SK-N-MC (cell line): ENCODE measurements at regions not wholly inside any gene's neighbourhood (a gene's known extent, or its start where the extent isn't known, plus 50 kb on each side); places are given as distances from the start of the nearest gene placed in this dataset.

Experiments used
- DNase-seq: peaks from one replicate; pipeline ENCODE4 v3.0.0-alpha.2; 2011; ENCODE audit warnings: low read depth, low spot score
- H3K27ac ChIP-seq: fragments of 200-600 bp; sonication (generic); 2 replicates; pipeline ENCODE4 v1.5.1; 2016; ENCODE audit warnings: mixed run types
- H3K36me3 ChIP-seq: fragments of 200-600 bp; sonication (generic); 2 replicates; pipeline ENCODE4 v1.6.1; 2017; ENCODE audit warnings: antibody characterized with exemption, low read length, mixed read lengths; ENCODE audit not compliant: insufficient read depth
- H3K4me3 ChIP-seq: fragments of 200-600 bp; sonication (generic); 2 replicates; pipeline ENCODE4 v1.5.1; 2016
- H3K9ac ChIP-seq: fragments of 200-600 bp; sonication (generic); 2 replicates; pipeline ENCODE4 v1.8.0; 2017; ENCODE audit warnings: mixed run types, mixed read lengths; ENCODE audit not compliant: insufficient read length
- H3K9me3 ChIP-seq: fragments of 200-600 bp; sonication (generic); 2 replicates; pipeline ENCODE4 v1.6.1; 2017; ENCODE audit warnings: low read depth, mild to moderate bottlenecking, antibody characterized with exemption, low read length, moderate library complexity, mixed read lengths
- EZH2 ChIP-seq: fragments of 200-600 bp; sonication (generic); IDR thresholded peaks from one replicate; pipeline ENCODE4 v1.6.1; 2017; ENCODE audit warnings: antibody characterized with exemption
- FOXP2 ChIP-seq: optimal IDR thresholded peaks from 2 replicates; pipeline ENCODE3; 2011; ENCODE audit warnings: mild to moderate bottlenecking, moderate library complexity; ENCODE audit not compliant: insufficient read depth; ENCODE audit errors: extremely low read length, control extremely low read depth
- POLR2AphosphoS5 ChIP-seq: IDR thresholded peaks from 2 replicates; pipeline ENCODE4 v1.6.1; 2012; ENCODE audit warnings: mild to moderate bottlenecking, low read depth, low read length, borderline replicate concordance

GRCh38 chr1:181416268-181416860 is 67.0 kb upstream of the CACNA1E start:
- H3K27ac ChIP-seq: no peak overlapping the region
- H3K9me3 ChIP-seq: no peaks in the 10 kb centered on the region
- H3K4me3 ChIP-seq: no peak overlapping the region
- no peaks in the 10 kb centered on the region for H3K36me3 ChIP-seq
- no peak overlapping the region for H3K9ac ChIP-seq
- DNase-seq: no peak
- TF ChIP-seq POLR2AphosphoS5 (no peak), FOXP2 (no peak), EZH2 (no peak)

- DNase-seq: no peak
- H3K9ac ChIP-seq: no peak overlapping the region
- H3K36me3 ChIP-seq: no peaks in the 10 kb centered on the region
- H3K4me3 ChIP-seq: no peak overlapping the region
- no peaks in the 10 kb centered on the region for H3K9me3 ChIP-seq
- H3K27ac ChIP-seq: no peak overlapping the region
- no peak for TF ChIP-seq EZH2
- TF ChIP-seq FOXP2: no peak
- no peak for TF ChIP-seq POLR2AphosphoS5
Measured at GRCh38 chr1:181417915-181418314, 65.4 kb upstream of the CACNA1E start.

GRCh38 chr1:181423301-181423918 is 59.9 kb upstream of the CACNA1E start:
- Histone ChIP-seq H3K9me3 (no peaks in the 10 kb centered on the region), H3K36me3 (no peaks in the 10 kb centered on the region), H3K27ac (no peak overlapping the region), H3K4me3 (no peak overlapping the region), H3K9ac (no peak overlapping the region)
- no peak for DNase-seq
- TF ChIP-seq EZH2 (no peak), FOXP2 (no peak), POLR2AphosphoS5 (no peak)

- Histone ChIP-seq H3K4me3 (no peak overlapping the region), H3K9ac (no peak overlapping the region), H3K9me3 (no peaks in the 10 kb centered on the region), H3K36me3 (no peaks in the 10 kb centered on the region), H3K27ac (no peak overlapping the region)
- TF ChIP-seq FOXP2: no peak
- TF ChIP-seq POLR2AphosphoS5: no peak
- TF ChIP-seq EZH2: no peak
- peak; percentile 10 for DNase-seq
Measured at GRCh38 chr1:181424786-181425403, 58.4 kb upstream of the CACNA1E start.

DNA sequence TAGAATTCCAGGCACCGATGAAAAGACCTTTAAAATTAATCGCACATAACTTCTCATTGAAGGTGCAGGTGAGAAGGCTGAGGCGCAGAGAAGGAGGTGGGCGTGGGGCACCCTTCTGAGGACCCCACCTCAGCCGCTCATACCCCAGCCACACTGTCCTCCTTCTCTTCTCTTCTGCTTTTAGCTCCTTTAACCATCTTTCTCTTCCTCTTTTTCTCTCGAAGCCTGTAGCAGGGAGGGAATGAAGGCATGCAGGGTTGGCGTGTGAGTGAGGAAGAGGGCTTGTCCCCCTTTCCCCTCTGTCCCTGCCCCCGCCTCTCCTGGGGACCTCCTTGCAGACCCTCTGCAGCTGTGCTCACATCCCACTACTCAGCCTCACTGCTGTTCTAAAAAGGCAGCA is 57.8 kb upstream of the CACNA1E start:
- Histone ChIP-seq H3K36me3 (no peaks in the 10 kb centered on the region), H3K9me3 (no peaks in the 10 kb centered on the region), H3K4me3 (no peak overlapping the region), H3K27ac (no peak overlapping the region), H3K9ac (no peak overlapping the region)
- no peak for DNase-seq
- TF ChIP-seq POLR2AphosphoS5 (no peak), FOXP2 (no peak), EZH2 (no peak)

- Histone ChIP-seq H3K27ac (no peak overlapping the region), H3K9ac (no peak overlapping the region), H3K9me3 (no peaks in the 10 kb centered on the region), H3K4me3 (no peak overlapping the region), H3K36me3 (no peaks in the 10 kb centered on the region)
- no peak for DNase-seq
- TF ChIP-seq FOXP2: no peak
- TF ChIP-seq EZH2: no peak
- no peak for TF ChIP-seq POLR2AphosphoS5
Measured at GRCh38 chr1:181429462-181429861, 53.9 kb upstream of the CACNA1E start.

- H3K36me3 ChIP-seq: no peaks in the 10 kb centered on the region
- no peak overlapping the region for H3K27ac ChIP-seq
- TF ChIP-seq FOXP2 (no peak), EZH2 (no peak), POLR2AphosphoS5 (no peak)
- no peak overlapping the region for H3K4me3 ChIP-seq
- H3K9ac ChIP-seq: no peak overlapping the region
- DNase-seq: no peak
- no peaks in the 10 kb centered on the region for H3K9me3 ChIP-seq
Measured at GRCh38 chr1:181430015-181430885, 53.1 kb upstream of the CACNA1E start.
